ENCODE measurements at regions not wholly inside any gene's neighbourhood (a gene's known extent, or its start where the extent isn't known, plus 50 kb on each side); places are given as distances from the start of the nearest gene placed in this dataset.

DNA sequence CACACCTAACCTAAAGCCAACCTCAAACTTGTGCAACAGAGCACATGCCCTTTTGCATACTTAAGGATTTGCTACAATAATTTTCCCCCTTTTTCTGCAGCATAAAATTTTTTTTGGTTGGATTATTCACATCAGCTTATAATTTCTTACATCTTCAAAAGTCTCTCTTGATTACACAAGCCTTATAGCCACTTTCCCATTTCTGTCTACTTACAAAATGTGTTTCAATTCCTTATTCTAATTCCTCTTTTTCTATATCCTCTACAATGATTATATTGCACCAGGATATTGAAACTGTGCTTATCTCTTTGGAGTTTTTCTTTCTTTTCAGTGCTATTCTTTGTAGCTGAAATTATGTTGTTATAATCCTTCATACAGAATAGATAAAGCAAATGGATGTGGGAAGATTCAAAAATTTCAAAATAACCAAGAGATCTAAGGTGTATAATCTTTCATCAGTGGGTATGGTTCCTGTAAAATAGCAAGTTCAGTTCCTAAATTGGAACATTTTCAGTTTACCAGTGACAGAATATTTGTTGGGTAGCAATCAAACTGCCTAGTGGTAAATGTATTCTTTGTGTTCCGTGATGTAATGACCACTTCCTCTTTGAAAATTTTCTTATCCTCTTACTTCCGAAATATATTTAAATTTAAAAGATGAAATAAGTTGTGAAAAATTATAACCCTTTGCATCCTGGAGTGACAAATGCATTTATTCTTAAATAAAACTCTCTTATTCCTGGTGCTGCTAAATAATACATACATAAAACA lies 386.8 kb upstream of the CHD1 start:
- Histone ChIP-seq H3K79me2 (ENCODE audit: control insufficient read depth, low read length) (no peaks in the 10 kb centered on the region), H3F3A (ENCODE audit: control insufficient read depth, insufficient read depth) (no peaks in the 10 kb centered on the region), H3K9me3 (ENCODE audit: control insufficient read depth, insufficient read depth, low read length) (no peaks in the 10 kb centered on the region), H4K20me1 (ENCODE audit: control insufficient read depth, insufficient read depth, low read depth, low read length) (no peaks in the 10 kb centered on the region), H3K4me3 (ENCODE audit: low read length) (no peak overlapping the region), H3K9me2 (replicated peaks; ENCODE audit: control insufficient read depth, low read length) (no peaks in the 10 kb centered on the region), H3K4me2 (ENCODE audit: low read length) (no peak overlapping the region), H3K27me3 (ENCODE audit: control insufficient read depth, low read length) (no peaks in the 10 kb centered on the region), H3K4me1 (ENCODE audit: control insufficient read depth, low read length) (no peaks in the 10 kb centered on the region), H3K27ac (ENCODE audit: low read depth, low read length) (no peak overlapping the region), H3K36me3 (ENCODE audit: control insufficient read depth, low read length) (no peaks in the 10 kb centered on the region)
- TF ChIP-seq EZH2phosphoT487 (IDR thresholded peaks at IDR 0.05; ENCODE audit: borderline replicate concordance, low read length): no peak
- TF ChIP-seq, protein P1, sequence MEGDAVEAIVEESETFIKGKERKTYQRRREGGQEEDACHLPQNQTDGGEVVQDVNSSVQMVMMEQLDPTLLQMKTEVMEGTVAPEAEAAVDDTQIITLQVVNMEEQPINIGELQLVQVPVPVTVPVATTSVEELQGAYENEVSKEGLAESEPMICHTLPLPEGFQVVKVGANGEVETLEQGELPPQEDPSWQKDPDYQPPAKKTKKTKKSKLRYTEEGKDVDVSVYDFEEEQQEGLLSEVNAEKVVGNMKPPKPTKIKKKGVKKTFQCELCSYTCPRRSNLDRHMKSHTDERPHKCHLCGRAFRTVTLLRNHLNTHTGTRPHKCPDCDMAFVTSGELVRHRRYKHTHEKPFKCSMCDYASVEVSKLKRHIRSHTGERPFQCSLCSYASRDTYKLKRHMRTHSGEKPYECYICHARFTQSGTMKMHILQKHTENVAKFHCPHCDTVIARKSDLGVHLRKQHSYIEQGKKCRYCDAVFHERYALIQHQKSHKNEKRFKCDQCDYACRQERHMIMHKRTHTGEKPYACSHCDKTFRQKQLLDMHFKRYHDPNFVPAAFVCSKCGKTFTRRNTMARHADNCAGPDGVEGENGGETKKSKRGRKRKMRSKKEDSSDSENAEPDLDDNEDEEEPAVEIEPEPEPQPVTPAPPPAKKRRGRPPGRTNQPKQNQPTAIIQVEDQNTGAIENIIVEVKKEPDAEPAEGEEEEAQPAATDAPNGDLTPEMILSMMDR (IDR thresholded peaks at IDR 0.05; ENCODE audit: low read depth, low read length, poor library complexity, severe bottlenecking): no peak

DNA sequence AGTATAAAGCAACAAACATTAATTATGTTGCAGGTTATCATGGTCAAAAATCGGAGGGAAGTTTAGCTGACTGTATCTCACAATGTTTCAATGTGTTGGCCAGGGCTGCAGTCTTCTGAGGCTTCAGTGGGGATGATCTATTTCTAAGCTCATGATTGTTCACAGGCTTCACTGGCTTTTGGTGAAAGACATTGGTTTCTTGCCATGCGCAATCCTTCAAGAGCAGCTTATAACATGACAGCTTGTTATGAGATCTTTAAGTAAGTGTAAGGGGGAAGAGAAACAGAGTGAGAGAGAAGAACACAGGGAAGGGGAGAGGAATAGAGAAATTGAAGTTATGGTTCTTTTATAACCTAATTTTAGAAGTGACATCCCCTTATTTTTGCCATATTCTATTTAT lies 385.9 kb upstream of the CHD1 start:
- no peak overlapping the region for H3K4me2 ChIP-seq (ENCODE audit: low read length)
- H3K9me2 ChIP-seq (replicated peaks; ENCODE audit: control insufficient read depth, low read length): no peaks in the 10 kb centered on the region
- no peaks in the 10 kb centered on the region for H3F3A ChIP-seq (ENCODE audit: control insufficient read depth, insufficient read depth)
- H3K27ac ChIP-seq (ENCODE audit: low read depth, low read length): no peak overlapping the region
- H3K4me1 ChIP-seq (ENCODE audit: control insufficient read depth, low read length): no peaks in the 10 kb centered on the region
- no peaks in the 10 kb centered on the region for H3K36me3 ChIP-seq (ENCODE audit: control insufficient read depth, low read length)
- no peaks in the 10 kb centered on the region for H3K27me3 ChIP-seq (ENCODE audit: control insufficient read depth, low read length)
- no peak overlapping the region for H3K4me3 ChIP-seq (ENCODE audit: low read length)
- no peaks in the 10 kb centered on the region for H4K20me1 ChIP-seq (ENCODE audit: control insufficient read depth, insufficient read depth, low read depth, low read length)
- TF ChIP-seq, protein P1 (IDR thresholded peaks at IDR 0.05; ENCODE audit: low read depth, low read length, poor library complexity, severe bottlenecking): no peak
- TF ChIP-seq EZH2phosphoT487 (IDR thresholded peaks at IDR 0.05; ENCODE audit: borderline replicate concordance, low read length): no peak
- no peaks in the 10 kb centered on the region for H3K9me3 ChIP-seq (ENCODE audit: control insufficient read depth, insufficient read depth, low read length)
- no peaks in the 10 kb centered on the region for H3K79me2 ChIP-seq (ENCODE audit: control insufficient read depth, low read length)

DNA sequence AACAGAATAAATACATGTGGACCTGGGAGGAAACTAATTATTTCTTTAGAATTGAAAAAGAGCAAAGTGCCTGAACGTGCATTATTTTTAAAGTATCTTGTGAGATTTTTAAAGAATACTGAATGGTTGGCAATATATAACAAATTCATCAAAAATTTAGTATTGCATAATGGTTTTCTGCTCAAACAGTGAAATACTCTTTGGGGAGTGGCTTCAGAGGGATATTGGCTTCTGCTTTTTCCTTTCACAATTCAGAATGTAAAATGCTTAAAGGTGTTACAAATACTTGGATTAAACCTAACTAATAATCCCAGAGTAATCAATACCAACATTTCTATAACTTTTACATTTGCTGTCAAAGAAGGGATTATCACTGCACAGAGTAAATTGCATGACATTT lies 379.3 kb upstream of the CHD1 start:
- H3K4me1 ChIP-seq (ENCODE audit: control insufficient read depth, low read length): no peaks in the 10 kb centered on the region
- no peaks in the 10 kb centered on the region for H3K79me2 ChIP-seq (ENCODE audit: control insufficient read depth, low read length)
- H3K27ac ChIP-seq (ENCODE audit: low read depth, low read length): no peak overlapping the region
- H3K36me3 ChIP-seq (ENCODE audit: control insufficient read depth, low read length): no peaks in the 10 kb centered on the region
- no peaks in the 10 kb centered on the region for H3K9me2 ChIP-seq (replicated peaks; ENCODE audit: control insufficient read depth, low read length)
- no peaks in the 10 kb centered on the region for H3F3A ChIP-seq (ENCODE audit: control insufficient read depth, insufficient read depth)
- H3K27me3 ChIP-seq (ENCODE audit: control insufficient read depth, low read length): no peaks in the 10 kb centered on the region
- H4K20me1 ChIP-seq (ENCODE audit: control insufficient read depth, insufficient read depth, low read depth, low read length): no peaks in the 10 kb centered on the region
- H3K9me3 ChIP-seq (ENCODE audit: control insufficient read depth, insufficient read depth, low read length): no peaks in the 10 kb centered on the region
- no peak overlapping the region for H3K4me2 ChIP-seq (ENCODE audit: low read length)
- TF ChIP-seq, protein P1 (IDR thresholded peaks at IDR 0.05; ENCODE audit: low read depth, low read length, poor library complexity, severe bottlenecking): no peak
- TF ChIP-seq EZH2phosphoT487 (IDR thresholded peaks at IDR 0.05; ENCODE audit: borderline replicate concordance, low read length): no peak
- no peak overlapping the region for H3K4me3 ChIP-seq (ENCODE audit: low read length)
